Immature natural killer cell (primary cell): ENCODE measurements at regions not wholly inside any gene's neighbourhood (a gene's known extent, or its start where the extent isn't known, plus 50 kb on each side); places are given as distances from the start of the nearest gene placed in this dataset.

Experiments
- DNase-seq, 3 donors: peaks; one replicate each; pipeline ENCODE4 v3.0.0; 2022; ENCODE audit warnings: mixed read lengths in 1 of 3
- H3K27ac Mint-ChIP-seq, 6 donors: one replicate each; pipeline ENCODE4 v1.8.0; 2020; ENCODE audit warnings: mixed read lengths in 6 of 6, mild to moderate bottlenecking in 5 of 6, inconsistent platforms in 4 of 6, moderate library complexity in 3 of 6
- H3K27me3 Mint-ChIP-seq, 3 donors: one replicate each; pipeline ENCODE4 v1.8.0; 2020 to 2021; ENCODE audit warnings: low read depth in 3 of 3, mild to moderate bottlenecking in 3 of 3, mixed read lengths in 3 of 3, moderate library complexity in 3 of 3, inconsistent platforms in 1 of 3
- H3K36me3 Mint-ChIP-seq, 3 donors: one replicate each; pipeline ENCODE4 v1.8.0; 2020; ENCODE audit warnings: mixed read lengths in 3 of 3, inconsistent platforms in 2 of 3, mild to moderate bottlenecking in 2 of 3
- H3K4me1 Mint-ChIP-seq, 2 donors: one replicate each; pipeline ENCODE4 v1.8.0; 2020; ENCODE audit warnings: inconsistent platforms in 2 of 2, mild to moderate bottlenecking in 2 of 2, mixed read lengths in 2 of 2, moderate library complexity in 1 of 2
- H3K4me3 Mint-ChIP-seq, 5 donors: one replicate each; pipeline ENCODE4 v1.8.0; 2020; ENCODE audit warnings: mild to moderate bottlenecking in 5 of 5, mixed read lengths in 5 of 5, inconsistent platforms in 3 of 5, moderate library complexity in 3 of 5
- H3K9me3 Mint-ChIP-seq, 6 donors: one replicate each; pipeline ENCODE4 v1.8.0; 2020; ENCODE audit warnings: mild to moderate bottlenecking in 6 of 6, mixed read lengths in 6 of 6, inconsistent platforms in 4 of 6, moderate library complexity in 3 of 6

DNA sequence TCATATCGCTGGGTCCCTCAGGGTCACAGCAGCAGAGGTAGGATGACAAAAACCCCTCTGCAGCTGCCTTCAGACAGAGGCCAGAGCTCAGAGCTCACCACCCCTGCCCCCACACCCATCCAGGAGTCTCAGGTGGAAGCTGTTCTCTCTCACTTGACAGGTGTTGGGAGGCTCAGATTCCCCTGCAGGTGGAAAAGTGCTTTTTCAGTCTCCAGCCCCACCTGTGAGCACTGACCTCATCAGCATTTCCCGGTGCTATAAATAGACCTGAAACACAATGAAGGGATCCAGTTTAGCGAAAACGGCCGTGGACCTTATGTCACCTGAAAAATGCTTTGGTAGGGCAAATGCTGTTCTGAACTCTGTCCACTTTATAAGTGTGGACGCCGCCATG is 254.9 kb downstream of the NDUFA10 start:
- Mint-ChIP-seq H3K36me3 (no peaks in the 10 kb centered on the region), H3K27me3 (peaks cover 2 to 16% (median 5%) of the 10 kb centered on the region in 3 donors), H3K27ac (no peak overlapping the region)

DNA sequence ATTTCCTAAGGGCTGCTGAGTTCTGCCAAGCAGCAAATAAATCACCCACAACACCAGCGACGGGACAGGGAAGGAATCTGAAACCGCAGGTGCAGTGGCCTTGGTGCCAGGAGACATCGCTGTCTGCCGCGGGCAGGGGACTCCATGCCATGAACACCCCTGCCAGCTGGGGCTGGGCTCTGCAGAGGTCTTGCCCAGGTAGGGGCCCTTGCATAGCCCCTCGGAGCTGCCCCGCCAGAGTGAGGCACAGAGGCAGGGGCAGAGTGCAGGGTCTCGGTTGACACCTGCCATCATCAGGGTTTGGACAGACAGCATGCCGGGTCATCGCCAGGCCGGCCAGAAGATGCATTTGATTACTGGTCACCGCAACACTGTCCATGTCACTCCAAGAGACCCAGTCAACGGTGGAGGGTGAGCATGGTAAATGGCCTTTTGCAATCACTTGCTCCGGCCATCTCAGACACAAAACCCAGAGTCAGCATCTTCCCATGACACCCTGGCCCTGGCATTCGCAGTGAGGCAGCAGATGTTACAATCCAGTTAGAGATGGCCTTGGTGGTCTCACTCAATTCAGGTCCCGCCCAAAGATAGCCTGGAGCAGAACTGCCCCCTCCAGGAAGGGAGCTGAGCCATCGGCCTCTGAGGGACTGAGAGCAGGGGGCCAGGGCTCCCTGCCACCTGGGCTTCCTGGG is 255.4 kb downstream of the NDUFA10 start:
- Mint-ChIP-seq H3K36me3 (no peaks in the 10 kb centered on the region), H3K4me1 (no peaks in the 10 kb centered on the region), H3K9me3 (peaks cover 3 to 12% (median 6%) of the 10 kb centered on the region in 6 donors), H3K27me3 (peaks cover 5 to 17% (median 5%) of the 10 kb centered on the region in 3 donors), H3K27ac (no peak overlapping the region), H3K4me3 (no peak overlapping the region)
- no peak for DNase-seq

More for the DNA sequence above, 254.9 kb downstream of the NDUFA10 start:
- DNase-seq: no peak
- no peak overlapping the region for H3K4me3 Mint-ChIP-seq
- peaks cover 3 to 12% (median 6%) of the 10 kb centered on the region in 6 donors for H3K9me3 Mint-ChIP-seq
- no peaks in the 10 kb centered on the region for H3K4me1 Mint-ChIP-seq

DNA sequence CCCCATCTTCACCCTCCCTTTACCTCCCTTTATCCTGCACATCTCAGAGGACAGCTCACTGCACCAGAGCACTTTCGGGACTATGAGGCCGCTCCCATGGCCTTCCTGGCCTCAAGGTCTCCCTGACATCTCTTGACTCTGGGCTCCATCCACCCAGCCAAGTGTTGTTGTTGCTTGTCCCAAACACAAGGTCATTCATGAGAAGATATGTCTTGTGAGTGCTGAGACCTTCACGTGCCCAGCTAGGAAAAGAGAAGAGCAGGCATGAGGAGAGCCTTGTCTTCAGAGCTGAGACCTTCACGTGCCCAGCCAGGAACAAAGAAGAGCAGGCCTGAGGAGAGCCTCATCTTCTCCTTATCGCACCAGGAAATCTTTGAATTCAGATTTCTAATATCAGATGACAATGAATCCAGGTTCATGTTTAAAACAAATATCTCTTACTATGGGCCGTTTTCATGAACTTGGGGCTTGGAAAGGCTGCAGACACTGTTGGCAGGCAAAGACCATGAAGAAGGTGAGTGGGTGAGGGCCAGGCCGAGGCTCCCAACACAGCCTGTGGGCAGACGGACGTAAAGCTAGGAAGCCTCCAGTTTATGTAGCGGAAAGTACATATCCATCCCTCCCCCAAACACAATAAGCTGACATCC is 256.1 kb downstream of the NDUFA10 start:
- DNase-seq: no peak
- H3K27ac Mint-ChIP-seq: no peak overlapping the region
- H3K36me3 Mint-ChIP-seq: no peaks in the 10 kb centered on the region
- peaks cover 3 to 12% (median 6%) of the 10 kb centered on the region in 6 donors for H3K9me3 Mint-ChIP-seq
- no peaks in the 10 kb centered on the region for H3K4me1 Mint-ChIP-seq
- H3K4me3 Mint-ChIP-seq: no peak overlapping the region
- H3K27me3 Mint-ChIP-seq: peaks cover 4 to 17% (median 5%) of the 10 kb centered on the region in 3 donors

- peaks cover 3 to 12% (median 6%) of the 10 kb centered on the region in 6 donors for H3K9me3 Mint-ChIP-seq
- no peak overlapping the region for H3K27ac Mint-ChIP-seq
These were observed 256.9 kb downstream of the NDUFA10 start for GRCh38 chr2:239768031-239768790.

DNA sequence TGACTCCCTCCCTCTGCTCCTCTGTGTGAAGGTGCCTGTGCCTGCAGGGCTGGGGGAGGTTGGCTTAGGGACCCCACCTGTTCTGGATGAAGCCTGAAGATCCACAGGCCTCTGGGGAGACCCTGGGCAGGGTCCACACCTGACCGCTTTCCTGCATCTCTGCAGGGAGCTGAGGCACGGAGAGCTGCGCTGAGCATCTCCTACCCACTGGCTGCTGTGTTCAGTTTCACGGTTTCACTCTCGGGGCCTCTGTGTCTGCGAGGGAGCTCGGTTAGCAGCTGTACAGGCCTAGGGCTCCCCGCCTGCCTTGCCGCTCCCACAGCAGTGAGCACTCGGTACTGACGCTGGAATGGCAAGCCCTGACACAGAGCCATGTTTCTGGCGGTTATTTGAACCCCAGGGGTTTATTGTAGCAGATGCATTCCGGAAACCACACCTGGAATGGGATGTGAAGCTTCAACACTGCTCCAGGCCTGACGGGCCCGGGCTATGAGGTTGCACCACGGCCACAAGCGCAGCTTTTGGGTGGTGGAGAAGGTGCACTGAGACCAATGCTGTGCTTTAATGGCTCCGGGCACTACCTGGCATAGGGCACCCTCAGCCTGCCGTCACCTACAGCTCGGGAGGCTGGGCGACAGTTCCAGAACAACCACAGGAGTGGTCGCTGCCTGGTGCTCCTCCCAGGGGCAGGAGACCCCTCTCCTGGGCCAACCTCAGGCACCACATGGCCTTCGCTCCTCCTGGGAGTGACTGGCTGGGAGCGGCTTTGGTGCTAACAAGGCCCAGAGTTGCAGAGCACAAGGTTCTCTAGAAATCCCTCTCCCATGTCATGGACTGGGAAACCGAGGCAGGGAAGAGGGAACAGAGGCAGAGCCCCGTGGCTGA is 257.9 kb downstream of the NDUFA10 start:
- no peaks in the 10 kb centered on the region for H3K4me1 Mint-ChIP-seq
- peaks cover 1 to 19% (median 4%) of the 10 kb centered on the region in 3 donors for H3K27me3 Mint-ChIP-seq
- H3K36me3 Mint-ChIP-seq: no peaks in the 10 kb centered on the region
- H3K9me3 Mint-ChIP-seq: peaks cover 2 to 12% (median 6%) of the 10 kb centered on the region in 6 donors
- no peak overlapping the region for H3K27ac Mint-ChIP-seq
- no peak for DNase-seq
- H3K4me3 Mint-ChIP-seq: no peak overlapping the region

More at GRCh38 chr2:239768031-239768790, 256.9 kb downstream of the NDUFA10 start:
- Mint-ChIP-seq H3K36me3 (no peaks in the 10 kb centered on the region), H3K27me3 (peaks cover 4 to 17% (median 5%) of the 10 kb centered on the region in 3 donors), H3K4me3 (no peak overlapping the region), H3K4me1 (no peaks in the 10 kb centered on the region)
- no peak for DNase-seq

GRCh38 chr2:239765911-239766310 is 259.2 kb downstream of the NDUFA10 start:
- Mint-ChIP-seq H3K27ac (no peak overlapping the region), H3K36me3 (no peaks in the 10 kb centered on the region), H3K9me3 (no peaks in the 10 kb centered on the region), H3K4me3 (no peak overlapping the region), H3K27me3 (peaks cover 0 to 19% (median 5%) of the 10 kb centered on the region in 3 donors), H3K4me1 (no peaks in the 10 kb centered on the region)
- no peak for DNase-seq

DNA sequence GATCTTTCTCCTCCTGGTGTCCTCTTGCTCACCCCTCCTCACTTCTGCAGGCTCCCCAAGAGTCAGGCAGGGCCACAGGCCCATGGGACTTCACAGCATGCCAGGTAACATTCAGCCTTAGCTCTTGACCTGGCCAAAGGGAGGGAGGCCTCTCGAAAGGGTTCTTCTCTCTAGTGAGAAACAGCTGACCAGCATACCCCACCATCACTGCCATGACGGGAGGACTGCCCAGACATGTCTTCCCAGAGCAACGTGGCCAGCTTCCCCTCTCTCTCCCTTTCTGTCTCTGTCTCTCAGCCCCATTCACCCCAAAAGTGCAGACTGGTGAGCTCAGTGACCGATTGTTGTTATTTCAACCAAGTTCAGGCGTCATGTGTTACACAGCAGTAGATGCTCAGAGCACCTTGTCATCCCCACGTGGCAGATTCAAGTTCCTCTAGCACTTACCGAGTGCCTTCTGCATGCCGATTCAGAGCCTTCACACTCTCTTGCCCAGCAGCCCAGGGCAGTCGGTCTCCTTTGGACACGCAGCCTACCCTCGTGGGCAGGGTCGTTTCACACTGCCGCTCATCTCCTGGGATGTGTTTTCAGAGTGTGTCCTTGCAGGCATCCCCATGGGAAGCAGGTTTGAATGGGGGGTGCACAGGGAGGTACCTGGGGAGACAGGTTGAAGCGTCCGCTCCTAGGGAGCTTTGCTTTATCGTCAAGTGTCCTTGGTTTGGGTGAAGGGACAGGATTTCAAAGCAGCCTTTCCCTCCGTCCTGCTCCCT is 259.9 kb downstream of the NDUFA10 start:
- H3K9me3 Mint-ChIP-seq: peaks cover 0 to 1% (median 0%) of the 10 kb centered on the region in 6 donors
- H3K4me1 Mint-ChIP-seq: no peaks in the 10 kb centered on the region
- no peak overlapping the region for H3K4me3 Mint-ChIP-seq
- no peak for DNase-seq
- H3K36me3 Mint-ChIP-seq: no peaks in the 10 kb centered on the region
- no peak overlapping the region for H3K27ac Mint-ChIP-seq
- peaks cover 0 to 24% (median 6%) of the 10 kb centered on the region in 3 donors for H3K27me3 Mint-ChIP-seq

- Mint-ChIP-seq H3K4me3 (no peak overlapping the region), H3K9me3 (peaks cover 0 to 2% (median 0%) of the 10 kb centered on the region in 6 donors), H3K36me3 (no peaks in the 10 kb centered on the region), H3K27ac (no peak overlapping the region), H3K4me1 (no peaks in the 10 kb centered on the region), H3K27me3 (peaks cover 0 to 19% (median 8%) of the 10 kb centered on the region in 3 donors)
- DNase-seq: no peak
These were observed 261.6 kb downstream of the NDUFA10 start for GRCh38 chr2:239763433-239764097.

- Mint-ChIP-seq H3K4me1 (no peaks in the 10 kb centered on the region), H3K4me3 (no peak overlapping the region), H3K36me3 (no peaks in the 10 kb centered on the region), H3K27me3 (peaks cover 0 to 17% (median 8%) of the 10 kb centered on the region in 3 donors), H3K9me3 (peaks cover 0 to 2% (median 0%) of the 10 kb centered on the region in 6 donors), H3K27ac (no peak overlapping the region)
- no peak for DNase-seq
These were observed 262.4 kb downstream of the NDUFA10 start for GRCh38 chr2:239762655-239763269.

DNA sequence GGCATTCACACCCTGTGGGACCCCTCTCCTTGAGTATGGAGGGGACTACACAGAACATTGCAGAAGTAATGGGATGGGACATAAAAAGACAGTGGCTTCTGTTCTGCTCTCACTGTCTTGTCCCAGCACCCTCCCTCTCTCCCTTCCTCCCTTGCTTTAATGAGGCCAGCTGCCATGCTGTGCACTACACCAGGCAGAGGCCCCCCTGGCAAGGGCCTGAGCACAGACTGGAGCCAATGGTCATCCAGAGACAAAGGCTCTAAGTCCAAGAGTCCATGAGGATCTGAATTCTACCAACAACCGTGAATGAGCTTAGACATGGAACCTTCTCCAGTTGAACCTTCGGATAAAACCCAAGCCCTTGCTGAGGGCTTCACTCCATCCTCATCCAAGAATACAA is 263.0 kb downstream of the NDUFA10 start:
- H3K9me3 Mint-ChIP-seq: peaks cover 0 to 2% (median 0%) of the 10 kb centered on the region in 6 donors
- H3K4me3 Mint-ChIP-seq: no peak overlapping the region
- H3K36me3 Mint-ChIP-seq: no peaks in the 10 kb centered on the region
- H3K27me3 Mint-ChIP-seq: peaks cover 0 to 17% (median 8%) of the 10 kb centered on the region in 3 donors
- H3K27ac Mint-ChIP-seq: no peak overlapping the region
- no peak for DNase-seq
- H3K4me1 Mint-ChIP-seq: no peaks in the 10 kb centered on the region

- no peak overlapping the region for H3K27ac Mint-ChIP-seq
- no peak for DNase-seq
- peaks cover under 1 to 14% (median 10%) of the 10 kb centered on the region in 3 donors for H3K27me3 Mint-ChIP-seq
- no peaks in the 10 kb centered on the region for H3K36me3 Mint-ChIP-seq
- peaks cover 0 to 2% (median 0%) of the 10 kb centered on the region in 6 donors for H3K9me3 Mint-ChIP-seq
- no peaks in the 10 kb centered on the region for H3K4me1 Mint-ChIP-seq
- H3K4me3 Mint-ChIP-seq: no peak overlapping the region
These were observed 264.5 kb downstream of the NDUFA10 start for GRCh38 chr2:239760596-239760995.
